Tibial artery (tissue), 4 donors: ENCODE measurements at regions not wholly inside any gene's neighbourhood (a gene's known extent, or its start where the extent isn't known, plus 50 kb on each side); places are given as distances from the start of the nearest gene placed in this dataset.

Experiments used
- DNase-seq, 2 donors: peaks; one replicate each; pipeline ENCODE4 v3.0.0-alpha.2; 2019
- H3K27ac ChIP-seq, 2 donors: fragments of 200-600 bp; sonication (generic) in 1 of 2; 1 replicate in 1 of 2; 2 replicates in 1 of 2; pipeline ENCODE4 v1.5.1; 2018 to 2019; ENCODE audit warnings: mild to moderate bottlenecking in 1 of 2
- H3K27me3 ChIP-seq, 2 donors: fragments of 200-600 bp; sonication (generic) in 1 of 2; one replicate each; pipeline versions ENCODE4 v1.5.1 to v1.6.0; 2016 to 2019
- H3K36me3 ChIP-seq, 3 donors: fragments of 200-600 bp; sonication (generic) in 2 of 3; one replicate each; pipeline ENCODE4 v1.5.1; 2016 to 2019; ENCODE audit warnings: mild to moderate bottlenecking in 2 of 3
- H3K4me1 ChIP-seq, 4 donors: fragments of 200-600 bp; sonication (generic) in 2 of 4; 1 replicate in 3 of 4; 2 replicates in 1 of 4; pipeline ENCODE4 v1.5.1; 2016 to 2019
- H3K4me3 ChIP-seq, 2 donors: fragments of 200-600 bp; sonication (generic) in 1 of 2; 1 replicate in 1 of 2; 2 replicates in 1 of 2; pipeline ENCODE4 v1.5.1; 2018 to 2019; ENCODE audit warnings: mild to moderate bottlenecking in 2 of 2
- H3K9me3 ChIP-seq, 3 donors: fragments of 200-600 bp; sonication (generic) in 1 of 3; one replicate each; pipeline ENCODE4 v1.5.1; 2016 to 2019
- intact Hi-C: fragments of 100-400 bp; cut with DNase I; formaldehyde crosslinking; loops from one replicate; pipeline ENCODE4 v1.15.0; 2023; ENCODE audit warnings: low total_unique reads
- TF ChIP-seq, protein P1 (sequence below), 2 experiments: fragments of 200-600 bp in 1 of 2; fragments of 450-650 bp in 1 of 2; IDR thresholded peaks; one replicate each; pipeline ENCODE4 v1.5.1; 2017 to 2019; ENCODE audit warnings: antibody characterized with exemption in 2 of 2, mild to moderate bottlenecking in 1 of 2, moderate library complexity in 1 of 2

DNA sequence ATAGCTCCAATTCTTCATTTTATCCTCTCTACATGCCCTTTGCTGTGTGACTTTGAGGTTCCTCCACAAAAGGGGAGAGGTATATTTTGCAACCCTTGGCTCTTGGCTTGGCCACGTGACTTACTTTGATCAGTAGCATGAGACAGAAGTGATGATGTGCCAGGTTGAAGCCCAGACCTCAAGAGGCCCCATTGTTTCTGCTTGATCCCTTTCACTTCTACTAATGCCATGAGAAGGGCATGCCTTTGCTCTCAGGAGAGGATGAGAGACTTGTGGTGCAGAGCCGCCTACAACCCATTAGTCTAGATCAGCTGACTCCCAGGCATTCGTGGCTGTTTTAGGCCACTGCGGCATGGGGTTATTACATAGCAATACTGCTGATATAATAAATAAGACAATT, 356.2 kb upstream of the SALL1 start:
- intact Hi-C loops: no loop called here

DNA sequence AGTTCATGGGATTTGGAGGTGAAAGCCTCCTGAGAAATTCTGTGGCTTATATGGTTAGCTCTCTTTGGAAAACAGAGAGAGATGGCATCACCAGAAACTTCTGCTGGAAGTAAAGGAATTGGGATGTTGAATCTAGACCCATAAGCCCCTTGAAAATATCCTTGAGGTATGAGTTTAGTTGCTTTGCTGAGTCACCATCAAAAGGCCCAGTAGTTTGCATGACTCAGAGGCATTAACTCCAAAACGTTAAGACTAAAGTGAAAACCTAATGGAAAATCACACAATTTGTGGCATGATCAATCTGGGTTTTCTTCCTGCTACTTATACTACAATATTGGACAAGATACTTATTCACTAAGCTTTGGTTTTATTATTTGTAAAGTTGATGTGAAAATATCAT, 349.2 kb upstream of the SALL1 start:
- intact Hi-C loops: no loop called here
- no peak for DNase-seq

More for the DNA sequence above, 356.2 kb upstream of the SALL1 start:
- no peak overlapping the region for H3K27ac ChIP-seq
- DNase-seq: no peak
- H3K36me3 ChIP-seq: no peaks in the 10 kb centered on the region
- no peaks in the 10 kb centered on the region for H3K4me1 ChIP-seq
- TF ChIP-seq, protein P1, sequence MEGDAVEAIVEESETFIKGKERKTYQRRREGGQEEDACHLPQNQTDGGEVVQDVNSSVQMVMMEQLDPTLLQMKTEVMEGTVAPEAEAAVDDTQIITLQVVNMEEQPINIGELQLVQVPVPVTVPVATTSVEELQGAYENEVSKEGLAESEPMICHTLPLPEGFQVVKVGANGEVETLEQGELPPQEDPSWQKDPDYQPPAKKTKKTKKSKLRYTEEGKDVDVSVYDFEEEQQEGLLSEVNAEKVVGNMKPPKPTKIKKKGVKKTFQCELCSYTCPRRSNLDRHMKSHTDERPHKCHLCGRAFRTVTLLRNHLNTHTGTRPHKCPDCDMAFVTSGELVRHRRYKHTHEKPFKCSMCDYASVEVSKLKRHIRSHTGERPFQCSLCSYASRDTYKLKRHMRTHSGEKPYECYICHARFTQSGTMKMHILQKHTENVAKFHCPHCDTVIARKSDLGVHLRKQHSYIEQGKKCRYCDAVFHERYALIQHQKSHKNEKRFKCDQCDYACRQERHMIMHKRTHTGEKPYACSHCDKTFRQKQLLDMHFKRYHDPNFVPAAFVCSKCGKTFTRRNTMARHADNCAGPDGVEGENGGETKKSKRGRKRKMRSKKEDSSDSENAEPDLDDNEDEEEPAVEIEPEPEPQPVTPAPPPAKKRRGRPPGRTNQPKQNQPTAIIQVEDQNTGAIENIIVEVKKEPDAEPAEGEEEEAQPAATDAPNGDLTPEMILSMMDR (IDR thresholded peaks at IDR 0.05): no peak
- no peaks in the 10 kb centered on the region for H3K27me3 ChIP-seq
- no peak overlapping the region for H3K4me3 ChIP-seq
- H3K9me3 ChIP-seq: no peaks in the 10 kb centered on the region

DNA sequence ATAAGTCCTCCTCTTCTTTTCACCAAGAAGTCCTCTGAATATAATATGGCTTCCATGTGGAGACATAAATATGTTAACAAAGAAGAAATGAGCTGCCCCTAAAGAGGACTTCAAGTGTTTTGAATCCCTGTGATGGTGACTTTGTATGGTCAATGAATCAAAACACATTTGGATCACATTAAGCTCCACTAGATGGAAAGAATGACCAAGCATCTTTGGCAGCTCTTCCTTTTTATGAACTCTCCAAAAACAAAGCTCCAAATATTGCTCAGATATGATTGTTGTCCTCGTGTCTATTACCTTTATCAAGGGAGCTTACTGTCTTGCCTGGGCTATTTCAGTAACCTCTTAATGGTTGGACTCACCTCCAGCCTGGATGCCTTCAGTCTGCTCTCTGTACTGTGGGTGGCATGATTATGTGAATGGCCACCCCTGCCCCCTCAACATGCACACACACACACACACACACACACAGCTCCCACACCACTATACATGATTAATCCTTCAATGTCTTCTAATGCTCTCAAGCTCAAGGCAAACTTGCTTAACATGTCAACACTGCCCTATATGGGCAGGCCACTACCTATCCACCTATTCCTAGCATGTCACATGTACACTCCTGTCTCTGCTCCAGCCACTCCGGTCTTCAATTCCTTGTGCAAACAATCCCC, 346.6 kb upstream of the SALL1 start:
- no peaks in the 10 kb centered on the region for H3K4me1 ChIP-seq
- H3K36me3 ChIP-seq: no peaks in the 10 kb centered on the region
- H3K27ac ChIP-seq: no peak overlapping the region
- DNase-seq: no peak
- H3K4me3 ChIP-seq: no peak overlapping the region
- H3K9me3 ChIP-seq: no peaks in the 10 kb centered on the region
- TF ChIP-seq, protein P1 (IDR thresholded peaks at IDR 0.05): no peak
- intact Hi-C loops: no loop called here
- H3K27me3 ChIP-seq: no peaks in the 10 kb centered on the region

More for the DNA sequence above, 349.2 kb upstream of the SALL1 start:
- H3K27ac ChIP-seq: no peak overlapping the region
- no peaks in the 10 kb centered on the region for H3K27me3 ChIP-seq
- H3K36me3 ChIP-seq: no peaks in the 10 kb centered on the region
- H3K9me3 ChIP-seq: no peaks in the 10 kb centered on the region
- H3K4me3 ChIP-seq: no peak overlapping the region
- no peaks in the 10 kb centered on the region for H3K4me1 ChIP-seq
- TF ChIP-seq, protein P1 (IDR thresholded peaks at IDR 0.05): no peak

DNA sequence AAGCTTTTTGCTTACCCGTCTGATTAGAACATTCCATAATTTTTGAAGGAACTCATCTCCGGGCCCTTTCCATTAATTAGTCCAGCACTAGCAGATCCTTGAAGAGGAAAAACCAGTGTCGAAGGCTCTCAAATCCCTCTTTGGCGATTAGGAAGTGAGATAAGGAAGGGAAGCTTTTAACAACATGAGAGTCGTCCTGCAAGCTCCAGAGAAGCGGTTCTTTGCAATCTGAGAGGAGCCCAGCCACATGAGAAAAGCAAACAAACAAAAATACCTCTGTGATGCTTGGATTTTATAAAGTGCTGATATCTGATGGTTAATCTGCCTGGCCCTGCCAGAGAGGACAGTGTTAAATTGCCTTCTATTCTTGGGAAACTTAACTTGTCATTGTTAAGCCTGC, 339.8 kb upstream of the SALL1 start:
- Histone ChIP-seq H3K36me3 (no peaks in the 10 kb centered on the region), H3K27me3 (no peaks in the 10 kb centered on the region), H3K4me1 (no peaks in the 10 kb centered on the region), H3K4me3 (no peak overlapping the region), H3K27ac (no peak overlapping the region), H3K9me3 (no peaks in the 10 kb centered on the region)
- TF ChIP-seq, protein P1 (IDR thresholded peaks at IDR 0.05): no peak
- intact Hi-C loops: no loop called here
- DNase-seq: no peak

DNA sequence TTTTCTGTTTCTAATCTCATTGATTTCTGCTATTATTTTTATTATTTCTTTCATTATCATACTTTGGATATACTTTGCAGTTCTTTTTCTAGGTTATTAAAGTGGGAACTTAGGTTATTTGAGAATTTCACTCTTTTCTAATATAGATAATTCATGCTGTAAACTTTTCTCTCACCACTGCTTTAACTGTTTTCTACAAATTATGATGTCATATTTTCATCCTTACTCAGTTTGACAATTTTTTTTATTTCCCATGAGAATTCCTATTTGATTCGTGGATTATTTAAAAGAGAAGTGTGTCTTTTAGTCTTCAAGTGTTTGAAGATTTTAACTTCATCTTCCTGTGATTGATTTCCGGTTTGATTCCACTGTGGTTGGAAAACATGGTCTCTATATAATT, 336.8 kb upstream of the SALL1 start:
- TF ChIP-seq, protein P1 (IDR thresholded peaks at IDR 0.05): no peak
- intact Hi-C loops: no loop called here

More for the DNA sequence above, 336.8 kb upstream of the SALL1 start:
- H3K27me3 ChIP-seq: no peaks in the 10 kb centered on the region
- H3K9me3 ChIP-seq: no peaks in the 10 kb centered on the region
- no peak for DNase-seq
- H3K4me3 ChIP-seq: no peak overlapping the region
- no peaks in the 10 kb centered on the region for H3K36me3 ChIP-seq
- H3K4me1 ChIP-seq: no peaks in the 10 kb centered on the region
- H3K27ac ChIP-seq: no peak overlapping the region
